Lower leg skin (tissue), 4 donors: ENCODE measurements at regions not wholly inside any gene's neighbourhood (a gene's known extent, or its start where the extent isn't known, plus 50 kb on each side); places are given as distances from the start of the nearest gene placed in this dataset.
A peak's percentile ranks its signal among the peaks of the same experiment; 100 is the strongest.
"Not testable (repeated sequence)": the region's sequence is repeated elsewhere in the genome, so short reads cannot be mapped to it uniquely, and the experiment has no call there.

Experiments
- DNase-seq, 2 donors: peaks; one replicate each; pipeline ENCODE4 v3.0.0-alpha.2; 2019; ENCODE audit warnings: low spot score in 2 of 2
- H3K4me3 ChIP-seq: fragments of 200-600 bp; sonication (generic); 2 replicates; pipeline ENCODE4 v1.5.1; 2017; ENCODE audit warnings: mild to moderate bottlenecking, low read depth; ENCODE audit not compliant: poor library complexity, severe bottlenecking
- POLR2A ChIP-seq, 2 donors: fragments of 450-650 bp; IDR thresholded peaks; one replicate each; pipeline ENCODE4 v1.6.1; 2016 to 2017; ENCODE audit warnings: antibody characterized with exemption in 2 of 2, mild to moderate bottlenecking in 1 of 2, moderate library complexity in 1 of 2
- WGBS, 2 donors: methylation state at CpG; one replicate each; pipeline ENCODE4 v1.1.5; 2018; 5-methylcytosine and 5-hydroxymethylcytosine counted together
- intact Hi-C: fragments of 100-400 bp; cut with DNase I; formaldehyde crosslinking; loops from one replicate; pipeline ENCODE4 v1.15.0; 2023; ENCODE audit warnings: low total_unique reads
- TF ChIP-seq, protein P1 (sequence below), 3 donors: fragments of 450-650 bp; IDR thresholded peaks; one replicate each; pipeline ENCODE4 v1.5.1; 2016; ENCODE audit warnings: antibody characterized with exemption in 3 of 3, mild to moderate bottlenecking in 3 of 3, moderate library complexity in 2 of 3

DNA sequence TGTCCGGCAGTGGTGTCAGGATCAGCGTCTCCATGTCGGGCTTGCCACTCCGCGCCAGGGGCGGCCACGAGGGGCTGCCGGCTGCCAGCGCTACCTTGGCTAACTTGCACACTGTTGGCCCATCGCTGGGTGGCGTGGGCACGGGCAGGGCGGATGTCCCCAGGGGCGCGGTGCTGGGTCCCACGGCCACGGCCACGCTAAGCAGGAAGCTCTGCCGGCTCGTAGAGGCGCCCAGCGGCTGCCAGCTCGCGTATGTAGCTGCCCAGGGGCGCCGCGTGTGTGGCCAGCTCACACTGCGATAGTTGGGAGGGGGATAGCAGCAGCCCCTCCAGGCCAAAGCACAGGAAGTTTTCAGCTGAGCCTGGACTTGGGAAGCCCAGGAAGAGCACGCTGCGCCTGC, 249.4 kb downstream of the ANKRD30B start:
- peak in 1 of 2 donors; percentile 53 for DNase-seq
- no peak overlapping the region for H3K4me3 ChIP-seq
- TF ChIP-seq POLR2A (IDR thresholded peaks at IDR 0.05): no peak
- TF ChIP-seq, protein P1, sequence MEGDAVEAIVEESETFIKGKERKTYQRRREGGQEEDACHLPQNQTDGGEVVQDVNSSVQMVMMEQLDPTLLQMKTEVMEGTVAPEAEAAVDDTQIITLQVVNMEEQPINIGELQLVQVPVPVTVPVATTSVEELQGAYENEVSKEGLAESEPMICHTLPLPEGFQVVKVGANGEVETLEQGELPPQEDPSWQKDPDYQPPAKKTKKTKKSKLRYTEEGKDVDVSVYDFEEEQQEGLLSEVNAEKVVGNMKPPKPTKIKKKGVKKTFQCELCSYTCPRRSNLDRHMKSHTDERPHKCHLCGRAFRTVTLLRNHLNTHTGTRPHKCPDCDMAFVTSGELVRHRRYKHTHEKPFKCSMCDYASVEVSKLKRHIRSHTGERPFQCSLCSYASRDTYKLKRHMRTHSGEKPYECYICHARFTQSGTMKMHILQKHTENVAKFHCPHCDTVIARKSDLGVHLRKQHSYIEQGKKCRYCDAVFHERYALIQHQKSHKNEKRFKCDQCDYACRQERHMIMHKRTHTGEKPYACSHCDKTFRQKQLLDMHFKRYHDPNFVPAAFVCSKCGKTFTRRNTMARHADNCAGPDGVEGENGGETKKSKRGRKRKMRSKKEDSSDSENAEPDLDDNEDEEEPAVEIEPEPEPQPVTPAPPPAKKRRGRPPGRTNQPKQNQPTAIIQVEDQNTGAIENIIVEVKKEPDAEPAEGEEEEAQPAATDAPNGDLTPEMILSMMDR (IDR thresholded peaks at IDR 0.05): no peak
- intact Hi-C loops: no loop called here
- WGBS, 2 donors: 94 to 96% methylated on average over 25 to 28 of the region's 30 CpGs

DNA sequence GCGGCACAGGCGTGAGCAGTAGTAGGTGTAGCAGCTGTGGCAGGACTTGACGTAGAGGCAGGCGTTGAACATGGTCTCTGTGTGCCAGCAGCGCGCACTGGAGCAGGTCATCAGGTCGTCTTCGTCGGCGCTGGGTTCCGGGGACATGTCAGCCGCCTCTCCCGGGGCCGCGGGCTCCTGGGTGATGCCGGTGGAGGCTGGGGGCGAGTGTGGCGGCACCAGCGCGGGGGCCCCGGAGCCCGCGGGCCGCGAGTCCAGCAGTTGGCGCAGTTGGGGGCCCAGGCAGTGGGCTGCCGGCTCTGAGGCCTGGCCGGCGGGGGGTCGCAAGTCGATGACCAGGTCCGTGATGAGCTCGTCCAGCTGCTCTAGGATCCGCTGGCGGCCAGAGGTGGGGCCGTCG, 249.9 kb downstream of the ANKRD30B start:
- H3K4me3 ChIP-seq, intact Hi-C loops: not testable (repeated sequence)
- WGBS, 2 donors: 95% methylated on average over 24 to 32 of the region's 37 CpGs
- peak in 1 of 2 donors; percentile 42 for DNase-seq

DNA sequence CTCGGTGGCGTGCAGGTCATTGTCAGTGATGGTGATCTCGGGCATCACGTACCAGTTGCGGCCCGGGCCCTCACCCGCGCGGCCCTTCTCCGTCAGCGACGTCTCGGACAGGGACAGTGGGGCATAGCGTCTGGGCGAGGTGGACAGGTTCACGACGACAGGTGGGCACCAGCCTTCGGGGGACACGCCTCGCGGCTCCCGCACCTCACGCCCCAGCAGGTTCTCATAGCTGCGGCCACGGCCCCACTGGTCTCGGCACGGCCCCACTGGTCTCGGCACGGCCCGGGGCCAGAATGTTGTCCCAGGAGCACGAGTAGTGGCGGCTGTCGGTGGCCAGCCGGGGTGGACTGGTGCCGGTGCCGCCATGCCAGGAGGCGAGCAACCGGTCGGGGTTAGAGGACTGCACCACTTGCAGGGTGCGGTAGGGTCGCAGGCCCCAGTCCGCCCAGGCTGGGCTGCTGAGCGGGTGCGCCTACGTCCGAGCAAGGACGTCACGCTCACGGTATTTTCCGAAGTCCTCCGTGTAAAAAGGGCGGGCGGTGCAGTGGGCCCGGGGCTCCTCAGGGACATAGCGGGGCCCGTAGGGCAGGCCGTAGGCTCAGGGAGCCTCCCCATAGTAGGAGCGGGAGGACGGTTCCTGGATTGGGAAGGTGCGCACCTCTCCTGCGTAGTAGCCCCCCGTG, 250.5 kb downstream of the ANKRD30B start:
- H3K4me3 ChIP-seq, intact Hi-C loops: not testable (repeated sequence)
- DNase-seq: peak in 1 of 2 donors; percentile 80
- 94 to 95% methylated on average over 38 to 57 of the region's 62 CpGs for WGBS, 2 donors

DNA sequence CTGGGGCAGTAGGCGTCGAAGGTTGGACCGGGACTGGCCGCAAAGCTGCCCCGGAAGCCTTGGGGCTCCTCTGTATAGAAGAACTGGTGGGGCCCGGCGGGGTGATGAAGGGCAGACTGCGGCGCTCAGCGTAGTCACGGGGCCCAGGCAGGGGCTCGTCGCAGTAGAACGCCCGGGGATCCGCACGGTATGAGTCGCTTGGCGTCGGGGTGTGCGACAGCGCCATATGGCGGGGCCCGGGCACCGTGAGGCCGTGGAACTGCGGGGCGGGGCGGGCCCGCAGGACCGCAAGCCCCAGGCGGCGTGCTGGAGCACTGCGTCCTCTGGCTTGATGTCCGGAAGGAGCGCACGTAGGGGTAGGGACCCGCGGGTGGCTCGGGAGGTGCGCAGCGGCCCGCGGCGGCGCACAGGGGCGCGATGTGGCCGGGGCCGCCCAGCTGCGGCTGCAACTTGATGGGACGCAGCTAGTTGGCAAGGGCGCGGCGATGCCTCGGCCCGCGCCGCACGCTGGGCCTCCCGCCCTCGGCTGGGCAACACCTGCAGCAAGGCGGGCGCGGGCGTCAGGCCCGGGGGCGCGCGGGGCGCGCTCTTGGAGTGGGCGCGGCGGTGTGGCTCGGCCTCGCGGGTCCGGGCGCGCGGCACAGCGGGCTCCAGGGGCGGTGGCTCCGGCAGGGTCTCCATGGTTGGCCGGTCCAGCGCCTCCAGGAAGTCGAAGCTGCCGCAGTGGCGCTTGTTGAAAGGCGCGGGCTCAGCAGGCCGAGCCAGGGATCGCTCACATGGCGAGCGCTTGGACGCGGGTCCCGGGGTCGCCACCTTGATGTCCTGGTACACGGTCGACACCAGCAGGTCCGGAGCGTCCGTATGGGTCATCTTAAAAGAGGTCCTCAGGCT, 251.4 kb downstream of the ANKRD30B start:
- no peak overlapping the region for H3K4me3 ChIP-seq
- DNase-seq: peak in 1 of 2 donors; percentile 60
- TF ChIP-seq POLR2A (IDR thresholded peaks at IDR 0.05): no peak
- TF ChIP-seq, protein P1 (IDR thresholded peaks at IDR 0.05): no peak
- intact Hi-C loops: no loop called here
- 44 to 52% methylated on average over 45 to 50 of the region's 105 CpGs for WGBS, 2 donors

DNA sequence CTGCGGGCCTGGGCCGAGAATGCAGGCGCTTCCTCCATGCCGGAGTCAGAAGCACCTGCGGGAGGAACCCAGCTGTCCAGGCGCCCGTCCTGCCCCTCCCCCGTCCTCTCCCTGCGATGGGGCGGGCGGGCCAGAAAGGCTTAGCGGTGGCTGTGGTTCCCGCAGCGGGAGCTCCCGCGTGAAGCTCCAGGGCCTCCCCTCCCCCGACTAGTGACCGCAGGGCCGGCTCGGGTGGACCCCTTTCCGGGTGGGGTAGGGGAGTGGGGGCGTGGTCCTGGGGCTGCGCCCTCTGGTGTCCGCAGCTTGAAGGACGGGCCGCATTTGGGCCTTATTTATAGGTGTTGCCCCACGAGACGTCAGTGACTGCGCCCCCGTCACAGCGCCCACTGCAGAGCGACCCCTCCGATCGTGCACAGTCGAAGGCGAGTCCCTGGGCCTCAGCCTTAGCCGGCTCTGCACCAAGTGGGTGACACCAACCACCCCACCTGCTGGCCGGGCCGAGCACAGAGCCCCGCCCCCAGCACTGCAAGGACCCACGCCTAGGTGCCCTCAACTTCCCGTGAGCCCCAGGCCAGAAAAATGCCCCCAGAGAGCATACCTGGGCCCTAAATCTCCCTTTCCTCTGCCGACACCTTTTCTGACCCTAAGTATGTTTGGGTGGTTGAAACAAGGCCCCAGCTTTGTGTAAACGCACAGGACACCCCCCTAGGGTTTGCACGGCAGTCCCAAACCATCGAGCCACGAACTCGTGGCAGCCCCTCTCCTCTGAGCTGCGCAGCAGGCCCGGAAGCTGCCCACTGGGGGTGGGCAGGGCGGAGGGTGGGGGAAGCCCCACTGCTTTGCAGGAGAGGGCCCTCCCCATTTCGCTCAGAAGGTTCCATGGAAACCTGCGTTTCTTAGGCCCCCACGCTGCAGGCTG, 252.4 kb downstream of the ANKRD30B start:
- H3K4me3 ChIP-seq, intact Hi-C loops: not testable (repeated sequence)
- DNase-seq: peak in 1 of 2 donors; percentile 65
- 63 to 64% methylated on average over 35 to 36 of the region's 54 CpGs for WGBS, 2 donors

DNA sequence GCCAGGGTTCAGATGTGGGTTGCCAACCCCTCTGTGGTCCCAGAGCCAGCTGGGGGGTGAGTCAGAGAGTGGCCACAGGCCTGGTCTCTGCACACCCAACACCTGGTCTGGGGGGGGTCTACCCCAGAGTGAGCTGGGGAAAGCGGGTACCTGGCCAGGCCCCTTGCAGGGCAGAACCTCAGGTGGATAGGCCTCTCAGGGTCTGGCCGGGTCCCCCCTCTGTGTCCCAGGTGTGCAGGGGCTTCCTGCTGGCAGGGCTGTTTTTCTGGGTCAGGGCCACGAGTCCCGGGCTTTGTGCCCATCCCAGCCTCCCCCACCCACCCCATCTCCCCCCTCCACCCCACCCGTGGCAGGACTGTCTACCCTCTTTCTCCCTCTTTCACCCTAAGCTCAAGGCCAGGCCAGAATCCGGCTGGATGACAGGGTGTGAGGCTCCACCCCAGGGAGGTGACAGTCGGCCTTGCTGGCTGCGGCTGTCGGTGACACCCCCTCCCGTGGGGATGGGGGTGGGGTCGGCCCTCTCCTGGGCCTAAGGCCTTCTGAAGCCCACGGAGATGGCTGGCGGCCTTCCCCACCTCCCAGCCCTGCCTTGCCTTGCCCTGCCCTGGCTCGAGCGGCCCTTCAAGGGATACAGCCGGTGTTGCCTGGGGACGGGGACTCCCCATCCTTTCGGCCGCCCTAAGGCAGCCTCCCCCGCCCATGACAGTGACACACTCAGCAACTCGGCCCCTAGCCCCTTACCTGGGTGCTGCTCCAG, 253.2 kb downstream of the ANKRD30B start:
- 85 to 93% methylated on average over 13 to 15 of the region's 21 CpGs for WGBS, 2 donors
- DNase-seq: peak in 1 of 2 donors; percentile 72
- intact Hi-C loops, H3K4me3 ChIP-seq: not testable (repeated sequence)

DNA sequence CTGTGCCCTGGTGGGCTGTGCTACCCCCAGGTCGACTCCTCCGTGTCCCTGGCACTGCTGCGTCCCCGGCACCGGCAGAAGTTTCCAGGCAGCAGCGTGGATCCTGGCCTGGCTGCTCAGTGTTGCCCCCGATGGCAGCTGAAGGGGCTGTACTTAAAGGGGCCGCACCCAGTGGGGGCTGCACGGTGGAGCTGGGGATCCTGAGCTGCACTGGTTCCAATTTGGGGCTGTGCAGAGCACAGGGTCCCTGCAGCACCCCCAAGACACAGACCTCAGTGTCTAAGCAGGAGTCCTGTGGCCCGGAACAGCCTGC, 253.8 kb downstream of the ANKRD30B start:
- WGBS, 2 donors: 72 to 90% methylated on average over 8 to 10 of the region's 10 CpGs
- peak in 1 of 2 donors; percentile 68 for DNase-seq
- intact Hi-C loops, H3K4me3 ChIP-seq: not testable (repeated sequence)

DNA sequence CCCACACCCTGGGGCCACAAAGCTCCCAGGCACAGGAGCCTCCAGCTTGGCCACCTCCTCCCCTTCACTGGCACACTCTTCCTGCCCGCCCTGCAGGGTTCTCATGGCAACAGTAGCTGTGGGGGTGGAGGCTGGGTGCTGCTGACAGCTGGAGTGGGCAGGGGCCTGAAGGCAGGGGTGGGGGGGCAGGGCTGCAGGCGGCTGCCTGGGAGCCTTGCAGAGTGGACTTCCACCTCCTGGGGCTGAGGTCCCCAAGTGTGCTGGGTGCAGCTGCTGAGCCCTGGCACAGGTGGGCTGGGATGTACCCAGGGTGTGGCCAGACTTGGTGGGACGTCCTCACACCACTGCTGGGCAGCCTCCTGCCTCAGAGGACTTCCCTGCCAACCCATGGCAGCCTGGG, 254.8 kb downstream of the ANKRD30B start:
- H3K4me3 ChIP-seq, intact Hi-C loops, DNase-seq: not testable (repeated sequence)
- WGBS, 2 donors: 29 to 100% methylated on average over 1 of the region's 3 CpGs

DNA sequence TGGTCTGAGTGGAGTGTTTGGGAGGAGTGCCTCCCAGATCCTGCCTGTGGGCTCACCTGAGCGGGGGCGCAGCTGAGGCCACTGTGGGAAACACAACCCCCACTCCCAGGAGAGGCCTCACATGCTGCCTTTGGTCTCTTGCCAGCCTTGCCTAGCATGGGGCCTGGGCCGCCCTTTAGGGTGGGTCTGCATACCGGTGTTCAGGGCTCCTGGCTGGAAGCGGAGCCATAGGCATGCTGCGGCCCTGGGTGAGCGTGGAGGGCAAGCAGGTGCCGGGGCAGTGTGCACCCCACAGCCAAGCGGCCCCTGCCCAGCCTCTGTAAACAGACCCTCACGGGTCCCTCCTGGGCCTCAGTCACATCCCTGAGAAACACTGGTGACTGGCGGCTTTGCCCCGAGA, 255.3 kb downstream of the ANKRD30B start:
- WGBS, 2 donors: 86 to 87% methylated on average over 2 to 3 of the region's 12 CpGs
- intact Hi-C loops, H3K4me3 ChIP-seq, DNase-seq: not testable (repeated sequence)

DNA sequence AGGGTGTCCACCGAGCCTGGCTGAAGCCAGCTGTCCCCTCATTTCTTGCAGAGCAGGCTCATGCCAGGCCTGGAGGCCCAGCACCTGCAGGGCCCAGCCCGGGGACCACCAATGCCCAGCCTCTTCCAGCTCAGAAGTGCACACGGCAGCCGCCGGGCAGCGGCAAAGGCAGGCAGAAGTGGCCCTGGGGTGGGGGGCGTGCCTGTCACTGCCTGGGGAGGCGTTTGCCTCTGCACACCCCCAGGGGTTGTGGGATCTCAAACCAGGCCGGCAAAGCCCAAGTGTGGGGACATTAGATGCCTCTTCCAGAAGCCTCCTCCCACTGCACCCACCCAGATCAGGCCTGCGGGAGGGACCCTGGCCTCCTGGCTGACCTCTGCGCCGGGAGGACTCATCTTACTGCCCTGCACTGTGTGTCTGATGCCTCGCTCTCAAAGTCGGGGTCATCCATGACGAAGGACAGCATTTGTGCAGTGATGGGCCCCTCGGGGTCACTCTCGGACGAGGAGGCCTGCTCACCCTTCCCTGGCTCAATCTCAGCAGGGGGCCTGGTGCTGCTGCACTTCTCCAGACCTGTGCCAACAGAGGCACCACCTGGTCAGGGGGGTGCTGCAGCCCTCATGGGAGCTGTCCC, 255.8 kb downstream of the ANKRD30B start:
- intact Hi-C loops, H3K4me3 ChIP-seq, DNase-seq: not testable (repeated sequence)
- 93 to 94% methylated on average over 12 to 15 of the region's 18 CpGs for WGBS, 2 donors

DNA sequence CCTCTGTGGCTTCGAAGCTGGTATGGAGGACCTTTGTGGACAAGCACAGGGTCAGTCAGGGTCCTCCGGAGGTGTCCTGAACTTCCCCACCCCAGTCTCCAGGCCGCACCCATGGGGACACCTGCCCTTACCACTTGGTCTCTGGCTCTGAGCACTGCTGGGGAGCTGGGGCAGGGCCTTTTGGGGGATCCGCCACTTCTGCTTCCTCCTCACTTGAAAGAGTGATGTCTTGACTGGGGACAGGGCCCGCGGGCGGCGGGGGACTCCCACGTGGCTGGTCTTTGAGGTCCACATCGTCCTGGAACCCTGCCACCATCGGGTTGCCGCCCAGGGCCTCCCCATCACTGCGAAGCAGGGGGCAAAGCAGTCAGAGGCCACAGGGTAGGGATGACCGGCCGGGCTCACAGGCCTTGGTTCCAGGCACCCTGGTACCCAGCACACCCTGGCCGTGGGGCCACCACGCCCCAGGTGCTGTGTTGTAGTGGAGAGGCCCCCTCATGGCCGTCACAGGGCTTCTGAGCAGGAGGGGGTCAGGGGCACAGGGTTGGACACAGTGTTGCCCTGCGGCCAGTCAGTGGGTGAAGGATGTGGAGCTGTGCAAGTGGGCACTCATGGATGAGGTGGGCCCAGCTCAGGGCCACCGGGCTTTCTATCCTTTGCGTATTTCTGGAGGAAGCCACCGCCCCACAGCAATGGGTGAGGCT, 256.4 kb downstream of the ANKRD30B start:
- DNase-seq, intact Hi-C loops, H3K4me3 ChIP-seq: not testable (repeated sequence)
- WGBS, 2 donors: 93 to 96% methylated on average over 9 to 11 of the region's 22 CpGs
